ENCODE measurements at regions not wholly inside any gene's neighbourhood (a gene's known extent, or its start where the extent isn't known, plus 50 kb on each side); places are given as distances from the start of the nearest gene placed in this dataset.

DNA sequence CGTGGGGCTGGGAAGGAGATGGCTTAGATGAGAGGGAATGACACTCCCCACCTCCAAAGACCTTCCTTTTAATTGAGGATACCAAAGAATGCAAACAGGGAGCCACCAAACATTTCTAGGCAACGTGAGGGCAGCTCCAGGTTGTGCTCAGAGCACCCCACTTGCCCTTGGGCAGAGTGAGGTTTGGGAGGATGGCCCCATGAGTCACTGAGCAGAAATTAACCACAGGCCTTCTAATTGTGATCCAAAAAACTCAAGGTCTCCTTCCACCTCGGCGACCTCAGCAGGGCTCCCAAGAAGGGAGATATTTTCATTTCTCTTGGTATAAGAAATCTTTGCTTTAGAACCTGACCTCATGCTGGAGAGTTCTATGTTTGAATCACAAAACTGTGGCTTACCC is 305.0 kb upstream of the TPM1 start:
- TF ChIP-seq, protein P1, sequence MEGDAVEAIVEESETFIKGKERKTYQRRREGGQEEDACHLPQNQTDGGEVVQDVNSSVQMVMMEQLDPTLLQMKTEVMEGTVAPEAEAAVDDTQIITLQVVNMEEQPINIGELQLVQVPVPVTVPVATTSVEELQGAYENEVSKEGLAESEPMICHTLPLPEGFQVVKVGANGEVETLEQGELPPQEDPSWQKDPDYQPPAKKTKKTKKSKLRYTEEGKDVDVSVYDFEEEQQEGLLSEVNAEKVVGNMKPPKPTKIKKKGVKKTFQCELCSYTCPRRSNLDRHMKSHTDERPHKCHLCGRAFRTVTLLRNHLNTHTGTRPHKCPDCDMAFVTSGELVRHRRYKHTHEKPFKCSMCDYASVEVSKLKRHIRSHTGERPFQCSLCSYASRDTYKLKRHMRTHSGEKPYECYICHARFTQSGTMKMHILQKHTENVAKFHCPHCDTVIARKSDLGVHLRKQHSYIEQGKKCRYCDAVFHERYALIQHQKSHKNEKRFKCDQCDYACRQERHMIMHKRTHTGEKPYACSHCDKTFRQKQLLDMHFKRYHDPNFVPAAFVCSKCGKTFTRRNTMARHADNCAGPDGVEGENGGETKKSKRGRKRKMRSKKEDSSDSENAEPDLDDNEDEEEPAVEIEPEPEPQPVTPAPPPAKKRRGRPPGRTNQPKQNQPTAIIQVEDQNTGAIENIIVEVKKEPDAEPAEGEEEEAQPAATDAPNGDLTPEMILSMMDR (IDR thresholded peaks at IDR 0.05; ENCODE audit: low read depth, low read length): no peak
- TF ChIP-seq EZH2phosphoT487 (IDR thresholded peaks at IDR 0.05; ENCODE audit: low read depth): no peak

Measured in OCI-LY3 (cell line).